DMS79 (cell line): ENCODE measurements at regions not wholly inside any gene's neighbourhood (a gene's known extent, or its start where the extent isn't known, plus 50 kb on each side); places are given as distances from the start of the nearest gene placed in this dataset.

Experiments
- DNase-seq: peaks from one replicate; lab custom pipeline; 2025; lab: John Stamatoyannopoulos, UW

DNA sequence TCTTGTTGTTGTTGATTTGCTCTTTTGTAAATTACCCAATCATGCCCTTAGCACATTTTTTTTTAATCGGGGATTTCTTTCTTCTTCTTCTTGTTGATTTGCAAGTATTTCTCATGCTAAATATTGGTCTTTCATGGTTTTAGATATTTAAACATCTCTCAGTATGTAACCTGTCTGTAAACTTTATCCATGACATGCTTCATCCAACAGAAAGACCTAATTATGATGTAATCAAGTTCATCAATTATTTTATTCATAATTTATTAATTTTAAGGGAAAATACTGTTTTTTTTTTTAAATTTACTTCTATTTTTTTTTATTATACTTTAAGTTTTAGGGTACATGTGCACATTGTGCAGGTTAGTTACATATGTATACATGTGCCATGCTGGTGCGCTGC is 69.8 kb downstream of the TNFSF18 start:
- DNase-seq, result no peak
